ENCODE measurements at regions not wholly inside any gene's neighbourhood (a gene's known extent, or its start where the extent isn't known, plus 50 kb on each side); places are given as distances from the start of the nearest gene placed in this dataset.

- no peak for DNase-seq
Measured at GRCh38 chr11:128327274-128327673, 260.1 kb downstream of the ETS1 start.

GRCh38 chr11:128326791-128327190 lies 260.6 kb downstream of the ETS1 start:
- no peak for DNase-seq

- no peak for DNase-seq
Measured at GRCh38 chr11:128324531-128325141, 262.7 kb downstream of the ETS1 start.

- DNase-seq, result no peak
Measured at GRCh38 chr11:128324051-128324481, 263.3 kb downstream of the ETS1 start.

GRCh38 chr11:128323381-128323780 lies 264.0 kb downstream of the ETS1 start:
- DNase-seq, result no peak

DNA sequence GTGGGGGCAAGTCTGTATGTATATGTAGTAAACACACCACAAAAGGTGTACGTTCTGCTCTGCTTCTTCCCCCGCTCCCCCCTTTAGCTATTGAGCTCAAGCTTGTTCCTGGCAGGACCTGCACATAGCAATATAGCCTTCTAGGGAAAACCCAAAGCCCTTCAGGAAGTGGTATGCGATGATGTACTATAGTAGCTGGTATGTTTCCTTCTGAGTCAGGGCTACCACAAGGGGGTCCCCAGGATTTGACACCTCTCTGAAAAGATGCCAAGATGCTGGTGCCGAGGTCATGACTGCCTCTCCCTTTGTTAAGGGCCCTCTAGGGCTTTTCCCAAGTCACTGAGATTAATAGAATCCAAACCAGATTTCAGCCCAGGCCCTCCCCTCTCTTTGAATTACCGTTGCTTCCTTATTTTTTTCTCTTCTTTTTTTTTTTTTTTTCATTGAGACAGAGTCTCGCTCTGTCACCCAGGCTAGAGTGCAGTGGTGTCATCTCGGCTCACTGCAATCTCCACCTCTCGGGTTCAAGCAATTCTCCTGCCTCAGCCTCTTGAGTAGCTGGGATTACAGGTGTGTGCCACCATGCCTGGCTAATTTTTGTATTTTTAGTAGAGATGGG lies 268.4 kb downstream of the ETS1 start:
- no peak for DNase-seq

DNA sequence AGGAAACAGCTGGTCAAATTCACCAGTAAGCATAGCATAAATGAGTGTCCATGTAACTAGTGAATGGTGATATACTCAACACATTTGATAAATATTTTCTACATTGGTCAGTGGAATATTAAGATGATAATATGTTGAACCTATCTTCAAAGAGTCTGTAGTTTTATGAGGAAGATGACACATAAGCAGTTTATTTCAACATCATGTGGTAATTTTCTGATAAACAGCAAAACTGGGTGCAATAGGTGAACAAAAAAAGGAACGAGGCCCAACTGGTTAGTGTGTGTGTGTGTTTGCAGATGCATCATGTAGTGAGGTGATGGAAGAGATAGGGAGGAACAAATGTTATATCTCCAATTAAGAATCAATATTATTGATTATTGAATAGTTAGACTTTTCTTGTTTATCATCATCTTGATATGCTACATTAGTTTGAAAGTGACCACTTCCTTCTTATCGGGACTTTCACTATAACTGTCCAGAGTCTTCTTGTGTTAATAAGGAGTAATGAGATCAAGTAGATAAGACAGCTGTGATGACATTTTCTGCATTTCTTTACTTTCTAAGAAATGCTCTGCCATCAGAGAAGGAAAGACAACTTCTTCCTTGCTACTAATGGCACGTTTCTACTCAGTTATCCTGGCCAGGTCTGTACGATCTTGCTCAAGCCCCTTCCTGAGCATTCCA lies 270.7 kb downstream of the ETS1 start:
- DNase-seq, result no peak

GRCh38 chr11:128315933-128316332 lies 271.4 kb downstream of the ETS1 start:
- DNase-seq, result no peak

GRCh38 chr11:128313931-128314330 lies 273.4 kb downstream of the ETS1 start:
- no peak for DNase-seq

DNA sequence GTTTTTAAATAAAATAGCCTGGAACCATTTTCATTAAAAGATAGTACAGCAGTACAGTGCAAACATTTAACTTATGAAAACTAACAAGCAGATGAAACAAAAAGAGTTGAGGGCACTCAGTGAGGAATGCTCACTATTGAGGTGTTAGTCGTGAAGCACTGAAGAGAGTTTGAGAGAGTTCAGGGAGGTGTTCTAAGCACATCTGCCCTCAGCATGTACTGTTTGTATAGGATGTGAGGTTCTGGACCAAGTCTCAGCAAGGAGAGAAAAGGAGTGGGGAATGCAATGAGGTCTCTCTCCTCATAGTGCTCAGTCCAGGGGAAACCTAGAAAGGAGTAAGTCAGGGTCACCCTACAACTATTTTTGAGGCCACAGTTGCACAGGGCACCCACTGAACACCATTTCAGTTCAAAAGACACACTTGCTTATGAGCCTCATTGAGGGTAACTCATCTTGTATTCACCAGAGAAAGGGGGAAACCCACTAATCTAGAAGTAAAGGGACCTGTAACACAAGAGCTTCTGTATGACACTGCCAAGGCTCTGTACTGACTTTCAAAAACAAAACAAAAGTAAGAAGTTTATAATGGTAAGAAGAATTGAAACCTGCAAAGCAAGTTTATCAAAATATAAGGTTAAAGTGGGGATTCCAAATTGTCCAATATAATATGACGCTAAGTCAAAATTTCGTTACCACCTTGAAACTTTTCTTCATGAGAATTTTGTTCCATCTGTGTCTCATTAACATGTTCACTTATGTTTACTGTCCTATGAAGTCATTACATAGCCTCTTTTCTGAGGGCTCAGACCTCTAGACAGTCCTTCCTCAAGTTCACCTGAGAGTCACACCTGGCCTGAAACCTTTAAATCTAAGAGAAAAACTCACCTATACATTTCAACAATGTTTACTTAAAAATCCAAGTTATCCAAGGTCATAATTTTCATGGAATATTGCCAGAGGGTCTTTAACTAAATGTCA lies 275.3 kb downstream of the ETS1 start:
- no peak for DNase-seq

- no peak for DNase-seq
Measured at GRCh38 chr11:128310676-128311445, 276.5 kb downstream of the ETS1 start.

DNA sequence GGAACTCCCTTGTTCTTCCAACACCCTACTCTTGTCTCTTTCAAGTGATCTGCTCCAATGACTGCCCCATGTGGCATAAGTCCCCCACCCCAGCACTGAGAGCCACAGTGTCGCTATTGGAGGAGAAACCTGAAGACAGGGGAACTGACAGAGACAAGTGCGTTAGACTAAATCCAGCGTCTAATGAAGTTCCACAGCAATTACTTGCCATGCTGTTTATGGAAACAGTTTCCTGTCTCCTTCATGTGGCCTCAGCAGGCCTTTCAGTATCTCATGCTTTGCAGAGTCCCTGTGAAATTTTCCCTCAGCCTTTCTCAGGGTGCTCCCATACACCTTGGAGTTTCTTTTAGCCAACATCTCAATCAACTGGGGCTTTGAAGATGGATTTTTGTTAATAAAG lies 277.4 kb downstream of the ETS1 start:
- DNase-seq, result no peak

- no peak for DNase-seq
Measured at GRCh38 chr11:128308794-128309193, 278.6 kb downstream of the ETS1 start.

- no peak for DNase-seq
Measured at GRCh38 chr11:128305588-128305987, 281.8 kb downstream of the ETS1 start.

GRCh38 chr11:128304666-128305485 lies 282.5 kb downstream of the ETS1 start:
- DNase-seq, result no peak

- no peak for DNase-seq
Measured at GRCh38 chr11:128304116-128304515, 283.2 kb downstream of the ETS1 start.

DNA sequence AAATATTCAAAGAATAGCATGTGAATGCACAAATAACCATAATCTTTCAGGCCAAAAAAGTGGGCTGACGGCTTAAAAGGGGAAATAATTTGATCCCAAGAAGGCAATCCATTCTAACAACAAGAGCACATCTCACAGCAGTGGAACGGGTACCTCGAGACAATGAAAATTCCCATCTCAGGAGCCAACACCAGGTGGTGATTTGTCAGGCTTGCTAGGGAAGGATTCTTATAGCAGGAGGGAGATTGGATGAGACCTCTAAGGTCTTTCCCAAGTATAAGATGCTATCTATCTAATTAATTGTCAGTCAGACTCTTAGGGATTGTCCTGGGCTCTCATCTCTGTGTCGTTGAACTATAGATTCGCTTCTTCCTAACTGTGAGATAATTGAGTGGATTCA lies 284.0 kb downstream of the ETS1 start:
- DNase-seq, result no peak

DNA sequence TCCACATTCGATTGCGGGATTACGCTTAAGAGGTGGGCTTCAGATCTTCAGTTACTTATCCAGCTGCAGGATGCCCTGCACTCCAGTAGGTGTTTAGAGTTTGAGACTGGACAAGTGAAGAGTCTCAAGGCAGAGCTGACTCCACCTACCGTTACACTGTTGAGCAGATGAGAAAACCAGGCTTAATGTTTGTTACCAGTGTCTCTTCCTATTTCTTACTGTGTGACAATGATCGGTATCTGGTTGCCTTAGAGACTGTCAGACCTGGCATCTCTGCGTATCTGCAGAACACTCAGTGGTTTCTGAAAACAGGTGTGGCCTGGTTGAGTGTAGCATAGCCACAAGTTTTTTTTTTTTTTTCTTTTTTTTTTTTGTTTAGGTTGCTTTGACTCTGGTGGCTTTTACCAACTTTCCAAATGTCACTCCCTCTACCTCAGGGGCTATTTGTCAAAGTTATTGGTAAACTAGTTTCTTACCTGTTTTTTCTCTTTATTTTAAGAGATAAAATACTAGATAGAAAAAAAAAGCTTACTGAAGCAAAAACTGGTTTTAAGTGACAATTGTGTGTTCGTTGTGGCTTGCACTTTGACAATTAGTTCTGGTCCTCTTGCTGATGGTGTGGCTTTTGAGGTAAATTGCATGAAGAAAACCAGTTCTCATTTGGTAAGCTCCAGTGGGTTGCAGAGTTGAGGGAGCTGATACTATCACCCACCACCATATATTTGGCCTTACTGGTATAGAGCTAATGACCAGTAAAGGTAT lies 284.8 kb downstream of the ETS1 start:
- no peak for DNase-seq

DNA sequence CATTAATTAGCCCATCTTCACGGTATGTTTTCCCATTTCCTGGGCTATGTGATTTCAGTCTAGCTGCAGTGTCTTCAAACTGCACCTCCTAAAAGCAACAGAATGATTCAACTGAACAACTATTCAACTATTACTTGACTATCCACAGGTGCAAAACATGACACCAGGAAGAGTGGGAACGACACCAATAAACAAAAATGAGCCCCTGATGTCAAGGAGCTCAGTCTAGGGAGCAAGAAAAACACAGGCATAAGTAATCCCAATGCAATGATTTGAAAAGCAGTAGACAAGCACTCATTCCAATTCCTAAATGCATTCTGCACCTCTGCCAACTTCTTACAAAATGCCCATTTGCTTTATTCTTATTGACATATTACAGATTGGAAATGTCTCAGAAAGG lies 285.6 kb downstream of the ETS1 start:
- DNase-seq, result no peak

GRCh38 chr11:128300785-128301184 lies 286.6 kb downstream of the ETS1 start:
- DNase-seq, result no peak

All from OCI-M1 (cell line).